BLaER1 (cell line): ENCODE measurements at regions not wholly inside any gene's neighbourhood (a gene's known extent, or its start where the extent isn't known, plus 50 kb on each side); places are given as distances from the start of the nearest gene placed in this dataset.

ENCODE experiments used
- H3K27ac ChIP-seq: shearing (Covaris generic); formaldehyde crosslinking; 2 replicates; pipeline ENCODE4 v1.8.1; 2022
- H3K27me3 ChIP-seq: shearing (Covaris generic); formaldehyde crosslinking; 2 replicates; pipeline ENCODE4 v1.8.1; 2022
- H3K36me3 ChIP-seq: shearing (Covaris generic); formaldehyde crosslinking; 2 replicates; pipeline ENCODE4 v1.8.1; 2022
- H3K4me1 ChIP-seq: shearing (Covaris generic); formaldehyde crosslinking; 2 replicates; pipeline ENCODE4 v1.8.1; 2022
- H3K4me2 ChIP-seq: shearing (Covaris generic); formaldehyde crosslinking; 2 replicates; pipeline ENCODE4 v1.8.1; 2022
- H3K4me3 ChIP-seq: shearing (Covaris generic); formaldehyde crosslinking; 2 replicates; pipeline ENCODE4 v1.8.1; 2022
- H3K9ac ChIP-seq: shearing (Covaris generic); formaldehyde crosslinking; 2 replicates; pipeline ENCODE4 v1.8.1; 2022
- H3K9me3 ChIP-seq: shearing (Covaris generic); formaldehyde crosslinking; 2 replicates; pipeline ENCODE4 v1.8.1; 2022
- H4K20me1 ChIP-seq: shearing (Covaris generic); formaldehyde crosslinking; 2 replicates; pipeline ENCODE4 v1.8.1; 2022
- Cebpa-rat ChIP-seq: shearing (Covaris generic); IDR thresholded peaks from 2 replicates; pipeline ENCODE4 v1.8.1; 2022

DNA sequence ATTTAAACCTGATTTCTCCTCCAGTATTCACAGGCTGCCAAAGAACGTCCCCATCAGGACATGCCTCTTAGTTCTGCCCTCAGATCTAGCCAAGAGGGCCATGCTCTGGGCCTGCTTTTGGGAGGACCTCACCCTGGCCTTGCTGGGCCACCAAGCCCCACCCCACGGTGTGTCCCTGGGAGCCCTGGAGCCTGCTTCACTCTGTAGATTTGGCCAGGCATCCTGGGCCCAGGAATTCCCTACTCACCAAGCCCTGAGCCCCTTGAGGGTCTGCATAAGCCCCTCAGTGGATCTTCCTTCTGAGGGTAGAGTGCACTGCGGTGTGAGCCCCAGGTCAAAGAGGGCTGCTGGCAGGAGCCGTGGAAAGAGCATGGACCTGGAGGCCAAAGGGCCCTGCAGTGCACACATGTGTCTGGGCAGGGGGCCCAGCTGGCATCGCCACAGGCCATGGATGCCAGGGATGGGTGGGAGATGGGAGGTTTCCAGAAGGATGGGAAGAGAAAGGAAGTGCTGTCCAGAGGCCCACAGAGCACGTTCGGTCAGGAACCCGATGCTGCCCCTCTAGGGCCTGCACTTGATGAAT lies 98.0 kb downstream of the DACT2 start:
- no peak overlapping the region for H3K9ac ChIP-seq
- no peaks in the 10 kb centered on the region for H3K27me3 ChIP-seq
- no peak overlapping the region for H3K4me2 ChIP-seq
- H3K27ac ChIP-seq = no peak overlapping the region
- H3K4me1 ChIP-seq = peaks cover 28% of the 10 kb centered on the region
- no peak overlapping the region for H3K4me3 ChIP-seq
- no peaks in the 10 kb centered on the region for H3K9me3 ChIP-seq
- no peak for TF ChIP-seq Cebpa-rat
- no peaks in the 10 kb centered on the region for H3K36me3 ChIP-seq
- no peaks in the 10 kb centered on the region for H4K20me1 ChIP-seq

DNA sequence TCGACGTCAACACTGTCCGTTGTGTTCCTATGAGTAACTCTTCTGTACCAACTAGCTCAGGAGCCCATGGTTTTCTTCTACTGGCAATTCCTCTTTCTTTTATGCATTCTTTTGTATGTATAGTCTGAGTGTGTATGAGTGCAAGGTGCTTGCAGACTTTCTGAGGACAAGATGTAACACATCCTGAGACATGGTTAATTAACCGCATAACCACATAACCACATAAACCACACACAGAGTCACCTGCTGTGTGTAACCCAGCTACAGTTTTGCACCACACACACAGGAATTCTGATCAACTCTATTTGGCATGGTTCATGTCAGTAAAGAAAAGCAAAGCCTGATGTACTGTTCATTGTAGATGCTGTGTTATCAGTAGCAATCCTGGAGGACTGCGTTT lies 98.6 kb downstream of the DACT2 start:
- peaks cover 34% of the 10 kb centered on the region for H3K4me1 ChIP-seq
- H3K36me3 ChIP-seq = no peaks in the 10 kb centered on the region
- no peaks in the 10 kb centered on the region for H3K9me3 ChIP-seq
- no peak for TF ChIP-seq Cebpa-rat
- H3K9ac ChIP-seq = no peak overlapping the region
- no peak overlapping the region for H3K27ac ChIP-seq
- H4K20me1 ChIP-seq = no peaks in the 10 kb centered on the region
- no peak overlapping the region for H3K4me3 ChIP-seq
- H3K4me2 ChIP-seq = no peak overlapping the region
- H3K27me3 ChIP-seq = no peaks in the 10 kb centered on the region

DNA sequence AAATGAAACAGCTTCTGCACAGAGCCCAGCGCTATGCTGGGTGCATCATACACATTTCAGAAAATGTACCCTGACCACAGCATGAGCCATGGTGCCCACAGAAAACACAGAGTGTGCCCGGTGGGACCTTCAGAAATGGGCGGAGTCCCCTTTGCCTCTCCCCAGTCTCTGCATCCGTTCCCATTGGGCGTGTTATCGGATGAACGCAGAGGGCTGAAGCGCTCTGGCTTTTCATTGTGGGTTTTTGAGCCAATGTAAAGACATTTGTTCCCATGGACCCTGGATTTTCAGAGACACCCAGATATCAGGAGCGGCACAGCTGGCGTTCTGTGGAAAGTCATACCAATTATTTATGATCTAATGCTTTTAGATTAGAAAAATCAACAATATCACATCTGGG lies 99.8 kb downstream of the DACT2 start:
- H3K4me3 ChIP-seq = no peak overlapping the region
- peaks cover 41% of the 10 kb centered on the region for H3K4me1 ChIP-seq
- no peaks in the 10 kb centered on the region for H3K36me3 ChIP-seq
- no peaks in the 10 kb centered on the region for H3K27me3 ChIP-seq
- no peak overlapping the region for H3K27ac ChIP-seq
- 0 out of 2 replicates have a peak, but pooled peaks cover 5% of the 10 kb centered on the region for H4K20me1 ChIP-seq
- H3K9me3 ChIP-seq = no peaks in the 10 kb centered on the region
- TF ChIP-seq Cebpa-rat = no peak
- H3K9ac ChIP-seq = no peak overlapping the region
- no peak overlapping the region for H3K4me2 ChIP-seq

DNA sequence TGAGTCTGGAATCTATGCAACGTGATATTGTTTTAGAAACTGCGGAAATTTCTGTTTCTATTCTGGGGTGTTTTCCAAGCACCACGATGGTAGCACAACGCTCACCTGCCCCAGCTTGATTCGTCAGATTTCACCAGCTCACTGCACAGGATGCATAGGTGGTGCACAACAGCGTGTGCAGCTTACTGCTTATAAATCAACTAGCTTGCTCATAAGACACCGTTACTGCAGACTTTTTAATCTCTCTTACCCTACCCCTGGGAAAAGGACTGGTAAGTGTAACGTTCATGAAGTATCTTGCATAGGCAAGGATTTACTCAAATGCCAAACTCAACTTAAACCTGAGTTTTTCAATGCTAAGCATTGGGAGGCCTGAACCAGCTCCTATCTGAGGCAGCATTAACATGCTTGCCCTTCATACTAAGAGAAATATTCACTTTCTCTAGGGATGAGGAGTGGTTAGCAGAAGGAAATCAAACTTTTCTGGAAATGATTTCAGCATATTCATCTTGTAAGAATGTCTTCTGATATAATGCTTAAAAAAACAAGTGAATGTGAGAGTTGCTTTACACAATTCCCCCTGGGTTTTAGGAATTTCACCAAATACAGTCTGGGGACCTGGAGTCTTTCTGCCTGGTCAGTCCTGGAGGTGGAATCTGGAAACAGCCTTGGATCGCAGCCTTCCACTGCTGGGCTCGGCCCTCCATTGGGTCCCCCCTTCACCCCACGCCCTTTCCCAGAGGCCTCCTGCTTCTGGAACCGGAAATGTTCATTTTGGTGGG lies 100.6 kb downstream of the DACT2 start:
- no peak overlapping the region for H3K9ac ChIP-seq
- no peak overlapping the region for H3K4me3 ChIP-seq
- peaks cover 50% of the 10 kb centered on the region for H3K4me1 ChIP-seq
- H3K27me3 ChIP-seq = no peaks in the 10 kb centered on the region
- H3K9me3 ChIP-seq = no peaks in the 10 kb centered on the region
- H3K4me2 ChIP-seq = peak overlapping the region; percentile 83
- no peaks in the 10 kb centered on the region for H3K36me3 ChIP-seq
- no peak for TF ChIP-seq Cebpa-rat
- 0 out of 2 replicates have a peak, but pooled peaks cover 5% of the 10 kb centered on the region for H4K20me1 ChIP-seq
- H3K27ac ChIP-seq = no peak overlapping the region

DNA sequence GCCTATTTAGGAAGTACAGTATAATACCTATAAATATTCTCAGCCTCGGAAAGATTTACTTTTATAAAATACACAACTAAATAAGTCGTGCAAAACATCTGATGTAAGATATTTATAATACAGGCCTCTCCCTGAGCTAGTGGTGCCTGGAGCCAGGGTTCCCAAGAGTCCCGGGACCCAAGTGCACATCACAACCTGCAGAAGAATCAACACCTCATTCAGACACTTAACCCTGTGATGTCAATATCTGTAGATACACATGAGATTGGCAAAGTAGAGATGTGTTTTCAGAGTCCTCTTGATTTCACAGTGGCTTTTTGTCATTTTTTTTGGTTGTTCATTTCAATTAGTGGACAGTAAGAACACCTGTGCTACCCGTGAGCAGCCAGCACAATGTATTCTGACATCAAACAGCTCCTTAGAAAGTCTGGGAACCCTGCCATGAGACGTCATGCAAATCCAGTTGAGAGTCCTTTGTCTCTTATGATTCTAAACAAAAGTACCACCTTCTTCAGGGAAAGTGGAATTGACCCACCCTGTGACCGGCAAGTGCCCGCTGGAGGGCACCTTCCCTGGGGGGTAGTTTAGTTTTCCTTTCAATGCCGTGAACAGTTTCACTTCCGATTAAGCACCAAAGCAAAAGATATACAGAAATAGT lies 101.6 kb downstream of the DACT2 start:
- Histone ChIP-seq H3K27ac (no peak overlapping the region), H3K9ac (no peak overlapping the region), H3K9me3 (no peaks in the 10 kb centered on the region), H3K4me1 (peaks cover 59% of the 10 kb centered on the region), H4K20me1 (0 out of 2 replicates have a peak, but pooled peaks cover 5% of the 10 kb centered on the region), H3K36me3 (no peaks in the 10 kb centered on the region), H3K4me2 (peak overlapping the region; percentile 83), H3K27me3 (no peaks in the 10 kb centered on the region), H3K4me3 (no peak overlapping the region)
- no peak for TF ChIP-seq Cebpa-rat

DNA sequence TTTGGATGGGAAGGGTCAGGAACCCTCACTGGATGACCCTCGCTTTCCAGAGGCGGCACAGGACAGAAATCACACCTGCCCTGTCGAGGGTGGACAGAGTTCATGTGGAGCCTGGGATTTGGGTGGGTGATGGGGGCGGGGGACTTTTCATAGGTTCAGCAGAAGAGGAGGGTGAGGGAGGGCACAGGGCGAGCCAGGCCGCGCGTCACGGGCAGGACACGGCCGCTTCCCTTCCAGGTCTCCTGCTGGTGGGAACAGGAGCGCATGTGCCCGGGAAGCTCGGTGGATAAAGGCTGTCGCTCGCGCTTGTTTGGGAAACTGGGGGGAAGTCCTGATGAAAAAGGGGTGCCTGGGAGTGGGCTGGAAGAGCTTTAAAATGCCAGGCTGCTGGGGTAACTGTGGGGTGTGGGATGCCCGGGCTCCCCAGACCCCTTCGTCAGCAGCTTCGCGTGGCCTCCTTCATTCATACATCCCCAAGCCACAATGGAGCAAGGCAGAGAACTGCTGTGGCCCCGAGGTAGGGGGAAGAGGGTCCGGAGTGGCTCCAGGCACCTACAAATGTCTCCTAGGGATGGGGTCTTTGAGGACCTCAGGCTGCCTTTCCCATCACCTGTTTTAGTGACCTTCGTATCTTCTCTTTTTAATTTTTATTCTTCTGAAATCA lies 102.2 kb downstream of the DACT2 start:
- no peak overlapping the region for H3K9ac ChIP-seq
- H3K27ac ChIP-seq = no peak overlapping the region; the same call in 1 of the 2 replicates
- H3K36me3 ChIP-seq = no peaks in the 10 kb centered on the region
- H3K27me3 ChIP-seq = no peaks in the 10 kb centered on the region
- H3K9me3 ChIP-seq = no peaks in the 10 kb centered on the region
- H3K4me3 ChIP-seq = no peak overlapping the region
- peak overlapping the region; percentile 83 for H3K4me2 ChIP-seq
- TF ChIP-seq Cebpa-rat = no peak
- peaks cover 63% of the 10 kb centered on the region for H3K4me1 ChIP-seq
- H4K20me1 ChIP-seq = 0 out of 2 replicates have a peak, but pooled peaks cover 5% of the 10 kb centered on the region

DNA sequence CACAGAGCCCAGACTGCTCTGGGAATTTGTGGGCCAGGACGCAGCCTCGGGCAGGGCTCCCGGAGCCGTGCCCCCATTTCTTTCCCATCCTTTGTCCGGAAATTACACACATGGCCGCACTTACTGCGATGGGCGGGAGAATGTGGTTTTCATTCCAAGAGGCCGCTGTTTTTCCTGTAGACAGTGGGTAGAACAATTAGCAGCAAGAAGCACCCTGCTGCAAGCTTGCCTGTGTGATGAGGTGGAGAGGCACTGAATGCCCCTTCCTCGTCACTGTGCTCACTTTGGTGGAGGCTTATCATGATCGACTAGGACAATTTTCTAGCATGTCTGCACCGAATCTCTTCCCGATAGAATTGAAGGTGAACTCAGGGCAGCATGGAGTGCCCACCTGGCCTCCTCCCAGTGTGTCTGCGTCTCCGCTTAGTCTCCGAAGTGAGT lies 102.8 kb downstream of the DACT2 start:
- no peaks in the 10 kb centered on the region for H3K9me3 ChIP-seq
- no peak overlapping the region for H3K9ac ChIP-seq

DNA sequence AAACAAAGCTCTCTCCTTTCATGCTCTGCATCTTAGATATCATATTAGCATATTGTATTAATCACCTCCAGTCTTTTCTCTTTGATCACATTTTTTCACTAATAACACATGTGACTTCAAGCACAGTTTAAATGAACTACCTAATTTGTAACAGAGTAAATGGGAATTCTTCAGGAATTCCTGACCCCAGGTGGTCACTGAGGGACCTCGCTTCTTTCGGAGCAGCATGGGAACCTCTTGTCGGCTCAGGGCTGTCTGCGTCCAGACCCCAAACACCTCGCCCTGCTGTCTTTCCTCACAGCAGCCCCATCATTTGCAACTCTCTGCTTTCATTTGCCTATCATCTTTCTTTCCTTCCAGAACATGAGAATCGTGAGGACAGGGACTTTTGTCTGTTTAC lies 103.5 kb downstream of the DACT2 start:
- no peak for TF ChIP-seq Cebpa-rat
- Histone ChIP-seq H3K4me2 (peak overlapping the region; percentile 83), H3K4me3 (no peak overlapping the region), H3K27ac (no peak overlapping the region), H3K27me3 (no peaks in the 10 kb centered on the region), H4K20me1 (0 out of 2 replicates have a peak, but pooled peaks cover 5% of the 10 kb centered on the region), H3K9me3 (no peaks in the 10 kb centered on the region), H3K36me3 (no peaks in the 10 kb centered on the region), H3K4me1 (peaks cover 66% of the 10 kb centered on the region), H3K9ac (no peak overlapping the region)

More for the DNA sequence above, 102.8 kb downstream of the DACT2 start:
- H3K4me3 ChIP-seq = no peak overlapping the region
- 0 out of 2 replicates have a peak, but pooled peaks cover 5% of the 10 kb centered on the region for H4K20me1 ChIP-seq
- peaks cover 63% of the 10 kb centered on the region for H3K4me1 ChIP-seq
- H3K4me2 ChIP-seq = peak overlapping the region; percentile 83
- H3K27ac ChIP-seq = no peak overlapping the region; the same call in 1 of the 2 replicates
- TF ChIP-seq Cebpa-rat = no peak
- H3K36me3 ChIP-seq = no peaks in the 10 kb centered on the region
- H3K27me3 ChIP-seq = no peaks in the 10 kb centered on the region

DNA sequence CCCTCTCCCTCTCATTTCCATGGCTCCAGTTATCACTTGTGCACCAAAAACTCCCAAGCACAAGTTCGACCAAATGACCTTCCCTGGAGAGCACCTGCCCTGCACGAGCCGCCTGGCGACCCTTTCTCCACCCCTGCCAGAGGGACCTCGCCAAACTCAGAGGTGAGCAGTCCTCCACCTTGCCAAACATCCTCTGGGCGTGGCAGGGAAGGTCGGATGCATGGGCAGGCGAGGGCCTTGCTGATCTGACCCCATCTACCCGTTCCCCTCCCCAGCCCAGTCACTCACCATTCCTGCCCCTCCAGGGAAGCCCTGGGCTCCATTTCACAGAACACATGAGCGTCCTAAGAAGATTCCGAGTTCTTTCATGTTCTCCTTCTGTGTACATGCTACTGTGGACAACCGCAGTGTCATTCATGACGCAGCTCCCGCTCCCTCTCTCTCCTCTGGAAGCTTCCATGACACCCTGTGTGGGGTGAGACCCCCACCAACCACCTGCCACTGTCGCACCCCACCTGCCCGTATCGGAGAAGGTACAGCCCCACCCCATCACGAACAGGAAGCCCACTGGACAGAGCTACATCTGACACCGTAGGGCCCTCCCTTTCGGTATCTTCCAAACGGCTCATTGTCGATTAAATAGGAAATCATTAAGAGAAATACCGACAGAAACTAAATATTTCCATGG lies 104.3 kb downstream of the DACT2 start:
- Histone ChIP-seq H3K9ac (no peak overlapping the region), H3K4me3 (no peak overlapping the region), H3K9me3 (no peaks in the 10 kb centered on the region), H3K4me1 (peaks cover 75% of the 10 kb centered on the region), H3K4me2 (peak overlapping the region; percentile 83), H4K20me1 (0 out of 2 replicates have a peak, but pooled peaks cover 5% of the 10 kb centered on the region), H3K27ac (no peak overlapping the region), H3K27me3 (no peaks in the 10 kb centered on the region), H3K36me3 (no peaks in the 10 kb centered on the region)
- no peak for TF ChIP-seq Cebpa-rat
